ENCODE measurements at regions not wholly inside any gene's neighbourhood (a gene's known extent, or its start where the extent isn't known, plus 50 kb on each side); places are given as distances from the start of the nearest gene placed in this dataset.
"Not testable (repeated sequence)": the region's sequence is repeated elsewhere in the genome, so short reads cannot be mapped to it uniquely, and the experiment has no call there.

- Histone ChIP-seq H3K27ac (no peak overlapping the region), H3K4me3 (no peak overlapping the region), H3K27me3 (no peaks in the 10 kb centered on the region), H3K36me3 (no peaks in the 10 kb centered on the region), H3K4me1 (no peaks in the 10 kb centered on the region), H3K9me3 (no peaks in the 10 kb centered on the region)
- no peak for TF ChIP-seq CTCF (IDR thresholded peaks at IDR 0.05)
- ATAC-seq: no peak
- 59 to 80% methylated on average over 2 of the region's 2 CpGs for WGBS, 2 donors (ENCODE audit: low coverage in 1 of 2)
Observed at GRCh38 chr12:40172879-40173278, 51.9 kb upstream of the LRRK2 start.

GRCh38 chr12:40171501-40171900, 53.3 kb upstream of the LRRK2 start:
- WGBS, 2 donors (ENCODE audit: low coverage in 1 of 2): 70 to 100% methylated on average over 1 of the region's 1 CpG
- no peak for TF ChIP-seq CTCF (IDR thresholded peaks at IDR 0.05)
- TF ChIP-seq EP300 (IDR thresholded peaks at IDR 0.05): no peak
- no peak for TF ChIP-seq POLR2AphosphoS5 (IDR thresholded peaks at IDR 0.05)
- ATAC-seq: no peak
- Histone ChIP-seq H3K27me3 (no peaks in the 10 kb centered on the region), H3K4me3 (no peak overlapping the region), H3K9me3 (no peaks in the 10 kb centered on the region), H3K36me3 (no peaks in the 10 kb centered on the region), H3K4me1 (no peaks in the 10 kb centered on the region), H3K27ac (no peak overlapping the region)

GRCh38 chr12:40171066-40171465, 53.7 kb upstream of the LRRK2 start:
- no peaks in the 10 kb centered on the region for H3K4me1 ChIP-seq
- ATAC-seq: no peak
- no peak overlapping the region for H3K4me3 ChIP-seq
- H3K27ac ChIP-seq: no peak overlapping the region
- TF ChIP-seq POLR2AphosphoS5 (IDR thresholded peaks at IDR 0.05) (no peak), EP300 (IDR thresholded peaks at IDR 0.05) (no peak), CTCF (IDR thresholded peaks at IDR 0.05) (no peak), POLR2A (IDR thresholded peaks at IDR 0.05) (no peak)
- H3K27me3 ChIP-seq: no peaks in the 10 kb centered on the region
- no peaks in the 10 kb centered on the region for H3K9me3 ChIP-seq
- WGBS, 2 donors (ENCODE audit: low coverage in 1 of 2): 89 to 100% methylated on average over 1 of the region's 1 CpG
- no peaks in the 10 kb centered on the region for H3K36me3 ChIP-seq

DNA sequence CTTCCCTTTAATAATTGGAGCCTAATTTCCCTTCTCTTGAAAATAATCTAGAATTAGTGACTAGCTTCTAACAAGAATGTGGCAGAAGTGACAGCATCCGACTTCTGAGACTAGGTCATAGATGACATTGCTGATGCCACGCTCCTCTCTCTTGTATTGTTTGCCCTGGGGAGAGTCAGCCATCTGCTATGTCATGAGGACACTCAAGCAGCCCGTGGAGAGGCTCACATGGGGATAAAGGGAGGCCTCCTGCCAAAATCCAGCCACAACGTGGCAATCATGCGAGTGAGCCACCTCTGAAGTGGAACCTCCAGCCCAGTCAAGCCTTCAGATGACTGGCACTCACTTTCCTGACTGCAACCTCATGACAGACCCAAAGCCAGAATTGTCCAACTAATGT, 54.2 kb upstream of the LRRK2 start:
- H3K27me3 ChIP-seq: no peaks in the 10 kb centered on the region
- no peak for TF ChIP-seq EP300 (IDR thresholded peaks at IDR 0.05)
- no peak for TF ChIP-seq CTCF (IDR thresholded peaks at IDR 0.05)
- no peak for TF ChIP-seq POLR2AphosphoS5 (IDR thresholded peaks at IDR 0.05)
- no peak for TF ChIP-seq POLR2A (IDR thresholded peaks at IDR 0.05)
- no peak for ATAC-seq
- no peak overlapping the region for H3K4me3 ChIP-seq
- H3K36me3 ChIP-seq: no peaks in the 10 kb centered on the region
- H3K27ac ChIP-seq: no peak overlapping the region
- 85 to 100% methylated on average over 2 to 3 of the region's 5 CpGs for whole genome bisulfite sequencing, 2 donors (ENCODE audit: low coverage in 1 of 2)
- no peaks in the 10 kb centered on the region for H3K4me1 ChIP-seq
- H3K9me3 ChIP-seq: no peaks in the 10 kb centered on the region

GRCh38 chr12:40168868-40169267, 55.9 kb upstream of the LRRK2 start:
- no peaks in the 10 kb centered on the region for H3K4me1 ChIP-seq
- H3K4me3 ChIP-seq: no peak overlapping the region
- 60 to 67% methylated on average over 2 of the region's 2 CpGs for WGBS, 2 donors (ENCODE audit: low coverage in 1 of 2)
- no peaks in the 10 kb centered on the region for H3K27me3 ChIP-seq
- H3K36me3 ChIP-seq: no peaks in the 10 kb centered on the region
- no peaks in the 10 kb centered on the region for H3K9me3 ChIP-seq
- ATAC-seq: no peak
- TF ChIP-seq CTCF (IDR thresholded peaks at IDR 0.05): no peak
- no peak for TF ChIP-seq POLR2A (IDR thresholded peaks at IDR 0.05)
- H3K27ac ChIP-seq: no peak overlapping the region

DNA sequence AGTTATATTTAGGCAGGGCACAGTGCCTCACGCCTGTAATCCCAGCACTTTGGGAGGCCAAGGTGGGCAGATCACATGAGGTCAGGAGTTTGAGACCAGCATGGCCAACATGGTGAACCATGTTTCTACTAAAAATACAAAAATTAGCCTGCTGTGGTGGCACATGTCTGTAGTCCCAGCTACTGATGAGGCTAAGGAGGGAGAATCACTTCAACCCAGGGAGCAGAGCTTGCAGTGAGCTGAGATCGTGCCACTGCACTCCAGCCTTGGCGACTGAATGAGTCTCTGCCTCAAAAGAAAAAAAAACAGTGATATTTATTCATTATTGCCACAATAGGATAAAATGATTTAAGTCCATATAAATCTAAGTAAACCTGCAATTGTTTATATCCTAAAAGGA, 56.4 kb upstream of the LRRK2 start:
- not testable (repeated sequence) for H3K27ac ChIP-seq, ATAC-seq
- 100% methylated on average over 2 of the region's 3 CpGs; no CpG with 5 or more reads in 1 of the 2 donors for WGBS, 2 donors (ENCODE audit: low coverage in 1 of 2)

More for the DNA sequence above, 56.4 kb upstream of the LRRK2 start:
- not testable (repeated sequence) for H3K4me1 ChIP-seq, H3K27me3 ChIP-seq, H3K4me3 ChIP-seq, H3K36me3 ChIP-seq, H3K9me3 ChIP-seq
